ENCODE measurements at regions not wholly inside any gene's neighbourhood (a gene's known extent, or its start where the extent isn't known, plus 50 kb on each side); places are given as distances from the start of the nearest gene placed in this dataset.
A peak's percentile ranks its signal among the peaks of the same experiment; 100 is the strongest.

DNA sequence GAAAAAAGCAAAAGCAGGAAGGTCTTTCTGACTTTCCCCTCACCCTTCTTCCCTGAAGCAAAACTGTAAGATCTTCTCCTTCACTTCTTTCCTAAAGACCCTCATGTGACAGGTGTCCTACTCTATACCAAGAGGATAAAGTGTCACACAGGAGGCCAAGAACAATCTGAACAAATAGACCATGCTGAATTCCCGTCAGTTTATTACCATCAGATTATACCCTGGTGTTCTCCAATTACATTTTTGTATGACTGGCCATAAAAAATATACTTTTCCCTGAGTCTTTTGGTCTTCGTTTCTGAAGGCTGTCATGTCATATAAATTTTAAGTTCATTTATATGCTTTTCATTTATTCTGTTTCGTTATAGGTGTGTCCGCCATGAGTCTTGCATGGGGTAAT lies 371.4 kb upstream of the CNTN4 start:
- TF ChIP-seq POLR2A (IDR thresholded peaks at IDR 0.05): no peak
- TF ChIP-seq, protein P1, sequence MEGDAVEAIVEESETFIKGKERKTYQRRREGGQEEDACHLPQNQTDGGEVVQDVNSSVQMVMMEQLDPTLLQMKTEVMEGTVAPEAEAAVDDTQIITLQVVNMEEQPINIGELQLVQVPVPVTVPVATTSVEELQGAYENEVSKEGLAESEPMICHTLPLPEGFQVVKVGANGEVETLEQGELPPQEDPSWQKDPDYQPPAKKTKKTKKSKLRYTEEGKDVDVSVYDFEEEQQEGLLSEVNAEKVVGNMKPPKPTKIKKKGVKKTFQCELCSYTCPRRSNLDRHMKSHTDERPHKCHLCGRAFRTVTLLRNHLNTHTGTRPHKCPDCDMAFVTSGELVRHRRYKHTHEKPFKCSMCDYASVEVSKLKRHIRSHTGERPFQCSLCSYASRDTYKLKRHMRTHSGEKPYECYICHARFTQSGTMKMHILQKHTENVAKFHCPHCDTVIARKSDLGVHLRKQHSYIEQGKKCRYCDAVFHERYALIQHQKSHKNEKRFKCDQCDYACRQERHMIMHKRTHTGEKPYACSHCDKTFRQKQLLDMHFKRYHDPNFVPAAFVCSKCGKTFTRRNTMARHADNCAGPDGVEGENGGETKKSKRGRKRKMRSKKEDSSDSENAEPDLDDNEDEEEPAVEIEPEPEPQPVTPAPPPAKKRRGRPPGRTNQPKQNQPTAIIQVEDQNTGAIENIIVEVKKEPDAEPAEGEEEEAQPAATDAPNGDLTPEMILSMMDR (IDR thresholded peaks at IDR 0.05): no peak
- no peak for ATAC-seq
- WGBS (ENCODE audit: insufficient coverage, low coverage, low lambda C conversion rate, missing lambda C conversion rate): 75% methylated on average over 4 of the region's 4 CpGs

DNA sequence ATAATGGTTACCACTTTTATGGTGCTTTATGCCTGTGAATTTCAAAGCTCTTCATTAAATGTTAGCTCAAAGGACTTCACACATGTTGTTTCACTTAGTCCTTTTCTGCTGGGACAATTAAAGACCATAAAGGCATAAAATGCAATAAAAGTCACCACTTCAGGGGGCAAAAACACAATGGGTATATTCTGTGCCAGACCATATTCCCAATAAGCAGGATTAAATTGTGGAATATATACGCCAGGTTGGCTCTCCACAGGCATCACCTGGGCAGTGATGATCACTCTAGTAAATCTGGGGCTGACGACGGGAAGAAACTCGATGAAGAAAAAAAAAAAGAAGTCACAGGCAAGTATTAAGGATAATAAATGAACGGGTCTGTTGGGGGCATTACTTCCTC lies 370.2 kb upstream of the CNTN4 start:
- Histone ChIP-seq H3K4me3 (no peak overlapping the region), H3K4me1 (peaks cover 0 to 12% (median 0%) of the 10 kb centered on the region in 4 donors), H3K36me3 (no peaks in the 10 kb centered on the region), H3K27ac (no peak overlapping the region), H3K9me3 (no peaks in the 10 kb centered on the region), H3K27me3 (no peaks in the 10 kb centered on the region)
- 79% methylated on average over 5 of the region's 5 CpGs for WGBS (ENCODE audit: insufficient coverage, low coverage, low lambda C conversion rate, missing lambda C conversion rate)
- ATAC-seq (no peak), DNase-seq (no peak)
- TF ChIP-seq, protein P1 (IDR thresholded peaks at IDR 0.05): no peak
- TF ChIP-seq POLR2A (IDR thresholded peaks at IDR 0.05): no peak
- intact Hi-C loops (cut with DNase I): no loop called here

More for the DNA sequence above, 371.4 kb upstream of the CNTN4 start:
- Histone ChIP-seq H3K27ac (no peak overlapping the region), H3K4me3 (no peak overlapping the region), H3K4me1 (peaks cover 0 to 12% (median 0%) of the 10 kb centered on the region in 4 donors), H3K27me3 (no peaks in the 10 kb centered on the region), H3K36me3 (no peaks in the 10 kb centered on the region), H3K9me3 (no peaks in the 10 kb centered on the region)
- DNase-seq: no peak
- intact Hi-C loops (cut with DNase I): no loop called here

DNA sequence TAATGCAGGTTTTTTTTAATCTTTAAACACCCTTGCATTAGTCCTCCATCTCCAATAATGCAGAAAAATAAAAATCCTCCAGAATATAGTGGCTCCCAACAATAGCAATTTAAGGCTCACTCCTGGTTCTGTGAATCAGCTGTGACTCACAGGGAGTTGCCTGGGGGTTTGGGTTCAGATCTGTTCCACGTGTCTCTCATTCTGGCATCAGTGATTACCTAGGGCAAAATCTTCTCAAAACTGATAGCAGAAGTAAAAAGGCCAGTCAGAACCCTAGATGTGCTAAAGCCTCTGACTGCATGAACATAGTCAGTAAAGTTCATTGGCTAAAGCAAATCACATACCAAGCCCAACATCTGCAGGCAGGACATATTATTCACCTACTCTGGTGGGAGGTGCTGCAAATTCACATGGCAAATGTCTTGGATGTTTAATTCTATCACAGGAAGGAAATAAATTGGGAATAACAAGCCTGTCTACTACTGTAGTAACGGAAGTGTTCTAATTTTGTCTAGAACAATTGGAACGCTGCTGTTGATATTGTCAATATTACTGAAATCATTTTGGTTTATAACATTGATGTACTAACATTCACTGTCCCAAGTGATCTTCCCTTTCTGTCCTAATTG lies 364.1 kb upstream of the CNTN4 start:
- ATAC-seq (peak in 1 of 4 donors; percentile 28), DNase-seq (no peak)
- no peak overlapping the region for H3K27ac ChIP-seq
- H3K36me3 ChIP-seq: no peaks in the 10 kb centered on the region
- TF ChIP-seq, protein P1 (IDR thresholded peaks at IDR 0.05): no peak
- no peak for TF ChIP-seq POLR2A (IDR thresholded peaks at IDR 0.05)
- WGBS (ENCODE audit: insufficient coverage, low coverage, low lambda C conversion rate, missing lambda C conversion rate): 63% methylated on average over 3 of the region's 3 CpGs
- no peaks in the 10 kb centered on the region for H3K9me3 ChIP-seq
- intact Hi-C loops (cut with DNase I): no loop called here
- H3K27me3 ChIP-seq: no peaks in the 10 kb centered on the region
- H3K4me1 ChIP-seq: no peaks in the 10 kb centered on the region
- no peak overlapping the region for H3K4me3 ChIP-seq

DNA sequence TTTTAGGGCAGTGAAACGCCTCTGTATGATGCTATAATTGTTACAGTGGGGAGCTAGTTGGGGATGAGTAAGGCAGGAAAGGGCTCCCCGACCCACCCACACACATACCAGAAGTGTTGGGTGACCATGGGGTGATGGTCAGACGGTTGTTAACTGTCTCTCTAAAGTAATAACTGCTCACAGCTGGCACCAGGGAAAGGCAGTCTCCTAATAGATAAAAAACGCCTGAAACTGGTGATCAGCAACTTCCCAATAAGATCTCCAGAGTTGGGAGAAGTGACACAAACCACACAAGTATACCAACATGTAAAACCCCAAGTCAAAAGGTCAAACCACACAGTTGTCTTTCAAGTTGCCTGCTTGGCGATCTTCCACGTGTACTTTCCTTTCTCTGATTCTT lies 346.5 kb upstream of the CNTN4 start:
- TF ChIP-seq POLR2A (IDR thresholded peaks at IDR 0.05): no peak
- TF ChIP-seq, protein P1 (IDR thresholded peaks at IDR 0.05): no peak
- DNase-seq: no peak
- intact Hi-C loops (cut with DNase I): no loop called here
- Histone ChIP-seq H3K27me3 (no peaks in the 10 kb centered on the region), H3K4me3 (no peak overlapping the region), H3K4me1 (no peaks in the 10 kb centered on the region), H3K36me3 (no peaks in the 10 kb centered on the region), H3K27ac (no peak overlapping the region), H3K9me3 (no peaks in the 10 kb centered on the region)
- ATAC-seq: no peak
- 20% methylated on average over 6 of the region's 6 CpGs for whole genome bisulfite sequencing (ENCODE audit: insufficient coverage, low coverage, low lambda C conversion rate, missing lambda C conversion rate)

Measured in right lobe of liver (tissue), 6 donors.